Gastrocnemius medialis (tissue), 4 donors: ENCODE measurements at regions not wholly inside any gene's neighbourhood (a gene's known extent, or its start where the extent isn't known, plus 50 kb on each side); places are given as distances from the start of the nearest gene placed in this dataset.

Experiments
- ATAC-seq, 2 donors: fragments of 150-250 bp; one replicate each; pipeline ENCODE4 v1.9.1; 2016
- DNase-seq, 2 donors: peaks; one replicate each; pipeline ENCODE4 v3.0.0-alpha.2; 2019
- H3K27ac ChIP-seq, 4 donors: fragments of 200-600 bp; sonication (generic); 1 replicate in 1 of 4; 2 replicates in 3 of 4; pipeline ENCODE4 v1.5.1; 2016 to 2018; ENCODE audit warnings: mild to moderate bottlenecking in 2 of 4, moderate library complexity in 1 of 4
- H3K27me3 ChIP-seq, 3 donors: fragments of 200-600 bp; sonication (generic) in 2 of 3; 1 replicate in 1 of 3; 2 replicates in 2 of 3; pipeline versions ENCODE4 v1.5.1 to v1.6.0; 2016 to 2019; ENCODE audit warnings: mild to moderate bottlenecking in 1 of 3, moderate library complexity in 1 of 3
- H3K36me3 ChIP-seq, 2 donors: fragments of 200-600 bp; sonication (generic) in 1 of 2; one replicate each; pipeline ENCODE4 v1.5.1; 2017 to 2018
- H3K4me1 ChIP-seq, 2 donors: fragments of 200-600 bp; sonication (generic) in 1 of 2; one replicate each; pipeline ENCODE4 v1.5.1; 2016 to 2017; ENCODE audit warnings: mild to moderate bottlenecking in 2 of 2
- H3K4me3 ChIP-seq, 4 donors: fragments of 200-600 bp; sonication (generic) in 3 of 4; 1 replicate in 1 of 4; 2 replicates in 3 of 4; pipeline ENCODE4 v1.5.1; 2016 to 2019; ENCODE audit warnings: mild to moderate bottlenecking in 2 of 4
- H3K9me3 ChIP-seq, 3 donors: fragments of 200-600 bp; sonication (generic) in 2 of 3; 1 replicate in 1 of 3; 2 replicates in 2 of 3; pipeline ENCODE4 v1.5.1; 2016 to 2019
- CTCF ChIP-seq, 5 experiments: fragments of 450-650 bp in 3 of 5; fragments of 200-600 bp in 2 of 5; sonication (generic) in 2 of 5; IDR thresholded peaks in 4 of 5; conservative IDR thresholded peaks in 1 of 5; 1 replicate in 4 of 5; 2 replicates in 1 of 5; pipeline ENCODE4 v1.5.1; 2016 to 2019; ENCODE audit warnings: antibody characterized with exemption in 5 of 5, mild to moderate bottlenecking in 3 of 5, moderate library complexity in 3 of 5
- POLR2A ChIP-seq, 2 donors: fragments of 450-650 bp; IDR thresholded peaks; one replicate each; pipeline ENCODE4 v1.6.1; 2017; ENCODE audit warnings: antibody characterized with exemption in 2 of 2, mild to moderate bottlenecking in 2 of 2, moderate library complexity in 2 of 2
- in situ Hi-C, 4 donors: fragments of 200-750 bp; cut with MboI; loops; one replicate each; pipeline versions ENCODE4 v1.15.0 to v1.8.0; 2017; ENCODE audit warnings: low sequenced_read_pairs in 4 of 4
- intact Hi-C: fragments of 100-400 bp; cut with DNase I; formaldehyde crosslinking; loops from one replicate; pipeline ENCODE4 v1.15.1; 2023; ENCODE audit warnings: low total_unique reads

GRCh38 chr5:34517249-34517648 lies 138.9 kb upstream of the RAI14 start:
- Histone ChIP-seq H3K27me3 (no peaks in the 10 kb centered on the region), H3K4me1 (no peaks in the 10 kb centered on the region), H3K27ac (no peak overlapping the region), H3K36me3 (no peaks in the 10 kb centered on the region), H3K4me3 (no peak overlapping the region), H3K9me3 (no peaks in the 10 kb centered on the region)
- intact Hi-C loops (no loop called here), in situ Hi-C loops (no loop called here)
- no peak for ATAC-seq
- no peak for DNase-seq
- TF ChIP-seq POLR2A (IDR thresholded peaks at IDR 0.05): no peak
- TF ChIP-seq CTCF (IDR thresholded peaks at IDR 0.05 in 4 of 5, conservative IDR thresholded peaks at IDR 0.05 in 1 of 5): no peak

- DNase-seq (no peak), ATAC-seq (no peak)
- TF ChIP-seq POLR2A (IDR thresholded peaks at IDR 0.05) (no peak), CTCF (IDR thresholded peaks at IDR 0.05 in 4 of 5, conservative IDR thresholded peaks at IDR 0.05 in 1 of 5) (no peak)
- no peaks in the 10 kb centered on the region for H3K9me3 ChIP-seq
- peak overlapping the region in 1 of 4 donors; percentile 18 for H3K27ac ChIP-seq
- H3K36me3 ChIP-seq: no peaks in the 10 kb centered on the region
- no peak overlapping the region for H3K4me3 ChIP-seq
- H3K27me3 ChIP-seq: no peaks in the 10 kb centered on the region
- no peaks in the 10 kb centered on the region for H3K4me1 ChIP-seq
- in situ Hi-C loops: loop anchor here in 2 of 4 donors (10.0 kb wide), 2 partner anchors 375 to 385 kb away; no protein-coding TSS in a partner anchor
- intact Hi-C loops: no loop called here
Measured at GRCh38 chr5:34519489-34520220, 136.5 kb upstream of the RAI14 start.

- Histone ChIP-seq H3K27ac (no peak overlapping the region), H3K27me3 (no peaks in the 10 kb centered on the region), H3K9me3 (no peaks in the 10 kb centered on the region), H3K36me3 (no peaks in the 10 kb centered on the region), H3K4me1 (peaks cover 0 to 5% of the 10 kb centered on the region in 2 donors), H3K4me3 (no peak overlapping the region)
- in situ Hi-C loops (loop anchor here in 2 of 4 donors (10.0 kb wide), 2 partner anchors 373 to 383 kb away; no protein-coding TSS in a partner anchor), intact Hi-C loops (loop anchor here (2.0 kb wide), 2 partner anchors 35 to 377 kb away; no protein-coding TSS in a partner anchor)
- TF ChIP-seq POLR2A (IDR thresholded peaks at IDR 0.05) (no peak), CTCF (IDR thresholded peaks at IDR 0.05 in 4 of 5, conservative IDR thresholded peaks at IDR 0.05 in 1 of 5) (no peak)
- DNase-seq: no peak
- ATAC-seq: no peak
Measured at GRCh38 chr5:34521628-34522290, 134.4 kb upstream of the RAI14 start.

GRCh38 chr5:34522599-34523386 lies 133.3 kb upstream of the RAI14 start:
- Histone ChIP-seq H3K36me3 (no peaks in the 10 kb centered on the region), H3K4me3 (no peak overlapping the region), H3K27ac (no peak overlapping the region), H3K4me1 (peaks cover 0 to 5% of the 10 kb centered on the region in 2 donors), H3K9me3 (no peaks in the 10 kb centered on the region), H3K27me3 (no peaks in the 10 kb centered on the region)
- intact Hi-C loops: loop anchor here (2.0 kb wide), 2 partner anchors 36 to 376 kb away; no protein-coding TSS in a partner anchor
- DNase-seq (peak in 1 of 2 donors; percentile 24), ATAC-seq (peak; percentile 64 to 70)
- in situ Hi-C loops: loop anchor here in 2 of 4 donors (10.0 kb wide), 2 partner anchors 372 to 382 kb away; no protein-coding TSS in a partner anchor
- TF ChIP-seq POLR2A (IDR thresholded peaks at IDR 0.05): no peak
- TF ChIP-seq CTCF (IDR thresholded peaks at IDR 0.05 in 4 of 5, conservative IDR thresholded peaks at IDR 0.05 in 1 of 5): peak; percentile 39 to 64 (median 57)
